GM19467 (cell line): ENCODE measurements at regions not wholly inside any gene's neighbourhood (a gene's known extent, or its start where the extent isn't known, plus 50 kb on each side); places are given as distances from the start of the nearest gene placed in this dataset.

Experiments used
- ATAC-seq: cut with Tn5 transposase; IDR thresholded peaks from one replicate; pipeline ENCODE4 v1.9.1; 2021; ENCODE audit warnings: mild to moderate bottlenecking, moderate library complexity; ENCODE audit not compliant: unreplicated experiment

- peak; percentile 72 for ATAC-seq
Observed at GRCh38 chr2:111219285-111219684, 98.6 kb downstream of the BCL2L11 start.

GRCh38 chr2:111219734-111220505 lies 99.2 kb downstream of the BCL2L11 start:
- no peak for ATAC-seq

GRCh38 chr2:111220962-111221361 lies 100.2 kb downstream of the BCL2L11 start:
- no peak for ATAC-seq

GRCh38 chr2:111221701-111222100 lies 101.0 kb downstream of the BCL2L11 start:
- no peak for ATAC-seq

- ATAC-seq = no peak
Observed at GRCh38 chr2:111222204-111222866, 101.6 kb downstream of the BCL2L11 start.

- no peak for ATAC-seq
Observed at GRCh38 chr2:111225856-111226255, 105.1 kb downstream of the BCL2L11 start.

GRCh38 chr2:111226876-111227700 lies 106.4 kb downstream of the BCL2L11 start:
- no peak for ATAC-seq

- ATAC-seq = no peak
Observed at GRCh38 chr2:111227716-111228141, 107.0 kb downstream of the BCL2L11 start.

- ATAC-seq = no peak
Observed at GRCh38 chr2:111231532-111232252, 111.0 kb downstream of the BCL2L11 start.

- no peak for ATAC-seq
Observed at GRCh38 chr2:111235192-111236015, 114.7 kb downstream of the BCL2L11 start.

- no peak for ATAC-seq
Observed at GRCh38 chr2:111236025-111236424, 115.3 kb downstream of the BCL2L11 start.

GRCh38 chr2:111238296-111238695 lies 117.6 kb downstream of the BCL2L11 start:
- ATAC-seq = no peak

- peak; percentile 96 for ATAC-seq
Observed at GRCh38 chr2:111239107-111239506, 118.4 kb downstream of the BCL2L11 start.

- no peak for ATAC-seq
Observed at GRCh38 chr2:111239581-111240249, 119.0 kb downstream of the BCL2L11 start.

- no peak for ATAC-seq
Observed at GRCh38 chr2:111243295-111243694, 122.6 kb downstream of the BCL2L11 start.

- ATAC-seq = no peak
Observed at GRCh38 chr2:111244864-111245263, 124.2 kb downstream of the BCL2L11 start.

- no peak for ATAC-seq
Observed at GRCh38 chr2:111246620-111247061, 125.9 kb downstream of the BCL2L11 start.

- no peak for ATAC-seq
Observed at GRCh38 chr2:111247491-111247890, 126.8 kb downstream of the BCL2L11 start.

- no peak for ATAC-seq
Observed at GRCh38 chr2:111249806-111250205, 129.1 kb downstream of the BCL2L11 start.
